Stimulated activated CD4-positive, alpha-beta T cell treated with anti-CD3 and anti-CD28 coated beads, Interleukin-1b, Interleukin-23, amount 100 ng/mL, for 48 hours (primary cell): ENCODE measurements at regions not wholly inside any gene's neighbourhood (a gene's known extent, or its start where the extent isn't known, plus 50 kb on each side); places are given as distances from the start of the nearest gene placed in this dataset.

ENCODE experiments used
- DNase-seq: peaks from one replicate; pipeline ENCODE4 v3.0.0-alpha.2; 2020

DNA sequence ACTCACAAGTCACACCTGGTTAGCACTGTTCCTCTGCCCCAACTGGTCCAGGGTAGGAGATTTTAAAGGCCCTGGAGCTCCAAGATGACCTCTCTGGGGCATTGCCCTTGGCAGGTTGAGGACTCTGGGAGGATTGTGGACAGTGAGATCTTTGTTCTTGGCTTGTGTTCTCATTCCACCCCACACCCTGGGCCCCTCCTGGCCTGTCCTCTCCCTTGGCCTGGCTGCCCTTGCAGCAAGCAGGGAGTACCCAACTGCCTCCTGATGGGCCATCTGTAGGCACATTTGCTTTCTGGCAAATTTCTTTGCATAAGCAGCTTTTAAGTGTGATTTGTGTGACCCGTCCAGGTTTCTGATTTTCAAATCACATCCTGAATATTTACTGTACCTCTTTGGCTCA, 239.6 kb downstream of the UTP18 start:
- DNase-seq = no peak

DNA sequence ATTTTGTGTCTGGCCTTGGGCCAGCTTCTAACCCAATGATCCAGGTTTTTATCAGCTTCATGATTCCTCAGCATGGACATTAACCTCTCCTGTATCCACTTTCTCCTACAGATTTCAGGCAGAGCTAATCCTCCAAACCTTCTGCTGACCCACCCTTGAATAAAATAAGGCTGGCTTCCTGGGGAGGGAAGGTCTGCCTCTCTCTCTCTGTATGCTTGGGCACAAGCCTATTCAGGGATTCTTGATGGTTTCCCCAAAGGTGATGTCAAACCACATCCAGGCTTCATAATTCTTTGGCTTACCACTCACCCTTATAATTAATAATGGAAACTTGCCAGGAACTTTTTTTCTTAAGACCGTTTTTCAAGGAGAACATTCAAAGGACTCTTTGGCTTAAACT, 240.1 kb downstream of the UTP18 start:
- no peak for DNase-seq

DNA sequence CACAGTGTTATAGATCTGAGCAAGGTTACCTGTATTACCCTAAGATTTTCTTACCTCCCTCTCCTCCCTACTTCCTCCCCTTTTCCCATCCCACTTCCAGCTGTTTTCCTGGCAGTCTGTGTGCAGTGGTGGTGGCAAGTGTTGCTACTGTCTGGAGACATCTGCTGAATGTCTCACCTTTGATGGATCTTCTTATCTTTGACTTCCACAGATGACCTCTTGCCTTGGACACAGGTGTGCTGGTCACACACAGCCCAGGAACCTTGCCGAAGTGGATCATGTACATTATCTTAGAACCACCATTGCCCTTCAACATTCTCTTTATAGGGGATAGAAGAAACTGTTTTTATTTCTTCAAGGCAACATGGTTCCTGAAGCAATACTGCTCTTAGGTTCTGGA, 245.1 kb downstream of the UTP18 start:
- DNase-seq = no peak

DNA sequence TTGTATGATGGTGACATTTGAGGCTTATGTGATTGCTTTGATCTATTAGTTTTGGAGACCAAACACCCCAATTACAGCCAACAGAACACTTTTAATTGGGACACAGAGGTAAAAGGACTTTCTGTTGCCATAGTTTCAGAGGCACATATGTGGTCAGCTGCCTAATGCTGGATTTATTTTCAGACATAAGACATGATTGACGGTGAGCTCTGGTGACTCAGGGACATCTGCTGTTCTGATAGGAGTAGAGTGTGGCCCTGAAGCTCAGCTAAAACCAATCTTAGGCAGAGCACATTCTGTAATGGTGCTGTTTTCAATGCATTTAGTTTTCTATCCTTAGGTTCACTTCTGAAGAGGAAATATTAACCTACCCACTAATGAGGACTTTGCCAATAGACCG, 247.1 kb downstream of the UTP18 start:
- no peak for DNase-seq

DNA sequence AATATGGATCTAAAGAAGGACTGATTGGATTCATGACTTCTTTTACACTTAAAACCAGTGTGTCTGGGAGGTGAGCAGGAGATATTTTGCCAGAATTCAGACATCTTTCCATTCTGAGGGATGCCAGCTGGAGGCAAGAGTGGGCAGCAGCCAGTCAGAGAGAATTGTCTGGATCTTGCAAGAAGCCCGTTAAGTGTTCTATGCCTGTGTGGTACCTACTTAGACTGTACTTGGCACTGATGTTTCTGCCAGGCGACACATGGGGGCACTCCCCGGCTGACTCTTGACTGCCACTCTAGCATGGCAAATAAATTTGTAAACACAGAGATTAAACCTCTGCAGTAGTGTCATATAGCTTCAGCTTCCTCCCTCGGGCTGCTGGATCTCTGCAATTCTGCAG, 247.7 kb downstream of the UTP18 start:
- no peak for DNase-seq

DNA sequence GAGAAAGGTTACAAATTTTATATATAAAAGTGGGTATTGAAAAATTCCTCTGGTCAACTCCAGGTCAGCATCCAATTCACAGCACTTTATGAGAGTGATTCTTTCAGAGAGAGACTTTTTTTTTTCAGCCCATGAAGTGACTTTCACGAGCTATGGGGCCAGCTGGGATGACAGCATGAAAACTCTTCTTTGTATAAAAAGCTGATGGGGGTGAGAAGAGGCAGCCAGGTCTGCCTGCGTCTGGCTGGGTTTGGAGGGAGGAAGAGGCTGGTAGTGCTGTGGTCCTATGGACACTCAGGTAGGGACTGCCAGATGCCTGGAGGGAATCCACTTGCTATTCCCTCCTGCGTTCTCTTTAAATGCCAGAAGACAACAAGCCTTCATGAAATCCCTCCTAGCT, 250.6 kb downstream of the UTP18 start:
- DNase-seq = no peak

DNA sequence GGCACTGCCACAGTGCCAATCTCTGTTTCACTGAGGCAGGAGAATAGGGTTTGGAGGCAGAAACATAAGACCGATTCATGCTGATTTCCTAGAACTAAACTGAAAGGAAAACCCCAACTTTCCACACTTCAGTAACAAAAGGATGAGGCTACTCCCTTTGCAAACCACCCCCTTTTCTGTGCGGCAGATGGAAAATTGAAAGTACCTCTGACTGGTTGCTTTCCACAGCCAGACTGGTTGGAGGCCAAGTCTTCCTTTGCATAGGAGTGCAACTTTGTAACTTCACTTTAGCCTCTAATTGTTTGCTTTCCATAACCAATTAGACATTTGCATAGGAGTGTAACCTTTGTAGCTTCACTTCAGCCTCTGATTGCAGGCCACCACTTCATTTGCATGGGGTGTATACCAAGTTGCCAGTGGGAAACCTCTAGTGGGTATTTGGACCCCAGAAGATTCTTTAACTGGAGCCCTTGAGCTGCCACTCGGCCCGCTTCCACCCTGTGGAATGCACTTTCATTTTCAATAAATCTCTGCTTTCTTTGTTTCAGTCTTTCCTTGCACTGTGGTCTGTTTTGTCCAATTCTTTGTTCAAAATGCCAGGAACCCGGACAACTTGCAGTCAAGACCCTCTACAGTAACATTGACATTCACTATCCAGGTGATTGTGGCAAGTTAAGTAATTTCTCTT, 252.0 kb downstream of the UTP18 start:
- no peak for DNase-seq

DNA sequence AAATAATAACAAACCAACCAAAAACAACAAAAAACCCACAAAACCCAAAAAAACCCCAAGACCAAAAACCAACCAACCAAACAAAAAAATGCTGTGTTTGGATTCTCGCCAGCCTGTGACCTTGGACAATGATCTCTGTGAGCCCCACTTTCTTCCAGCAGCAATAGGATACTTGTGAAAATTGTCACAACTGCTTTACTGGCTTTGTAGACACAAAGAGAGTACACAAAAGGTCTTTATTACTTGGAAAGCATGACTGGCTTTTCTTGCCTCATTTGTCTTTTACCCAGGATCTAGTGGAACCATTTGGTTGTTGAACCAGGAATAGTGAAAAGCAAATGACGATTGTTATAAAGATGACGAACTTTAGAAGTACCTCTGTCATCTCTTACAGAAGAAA, 256.6 kb downstream of the UTP18 start:
- no peak for DNase-seq

DNA sequence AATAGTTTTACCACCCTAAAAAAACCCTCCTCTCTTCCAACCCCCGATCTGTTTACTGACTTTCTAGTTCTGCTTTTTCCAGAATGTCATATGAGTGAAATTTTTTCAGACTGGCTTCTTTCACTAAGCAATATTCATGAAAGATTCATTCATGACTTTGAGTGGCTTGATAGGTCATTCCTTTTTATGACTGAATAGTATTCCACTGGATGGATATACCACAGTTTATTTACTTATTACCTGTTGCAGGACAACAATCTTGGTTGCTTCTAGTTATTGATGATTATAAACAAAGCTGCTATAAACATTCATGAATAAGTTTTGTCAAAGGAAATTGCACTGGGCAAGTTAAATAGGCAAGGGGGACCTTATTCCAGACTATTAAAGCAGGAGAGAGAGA, 264.2 kb downstream of the UTP18 start:
- no peak for DNase-seq

DNA sequence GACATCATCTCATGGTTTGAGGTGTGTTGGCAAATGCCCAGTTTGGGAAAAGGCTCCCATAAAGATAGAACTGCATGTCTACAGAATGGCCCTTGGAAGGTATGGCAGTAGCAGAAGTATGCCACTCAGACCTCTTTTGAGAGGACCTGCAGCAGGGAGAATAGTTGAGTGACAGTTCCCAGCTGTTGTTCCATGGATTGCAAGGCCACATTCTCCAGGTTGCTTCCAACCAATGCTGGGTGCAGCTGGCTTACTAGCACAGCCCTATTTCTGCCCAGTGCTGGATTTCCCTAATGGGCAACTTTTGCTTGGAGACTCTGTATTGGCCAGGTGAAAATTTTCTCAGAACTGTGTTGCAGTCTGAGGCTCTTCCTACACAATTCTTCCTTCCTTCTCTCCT, 266.2 kb downstream of the UTP18 start:
- DNase-seq = no peak

DNA sequence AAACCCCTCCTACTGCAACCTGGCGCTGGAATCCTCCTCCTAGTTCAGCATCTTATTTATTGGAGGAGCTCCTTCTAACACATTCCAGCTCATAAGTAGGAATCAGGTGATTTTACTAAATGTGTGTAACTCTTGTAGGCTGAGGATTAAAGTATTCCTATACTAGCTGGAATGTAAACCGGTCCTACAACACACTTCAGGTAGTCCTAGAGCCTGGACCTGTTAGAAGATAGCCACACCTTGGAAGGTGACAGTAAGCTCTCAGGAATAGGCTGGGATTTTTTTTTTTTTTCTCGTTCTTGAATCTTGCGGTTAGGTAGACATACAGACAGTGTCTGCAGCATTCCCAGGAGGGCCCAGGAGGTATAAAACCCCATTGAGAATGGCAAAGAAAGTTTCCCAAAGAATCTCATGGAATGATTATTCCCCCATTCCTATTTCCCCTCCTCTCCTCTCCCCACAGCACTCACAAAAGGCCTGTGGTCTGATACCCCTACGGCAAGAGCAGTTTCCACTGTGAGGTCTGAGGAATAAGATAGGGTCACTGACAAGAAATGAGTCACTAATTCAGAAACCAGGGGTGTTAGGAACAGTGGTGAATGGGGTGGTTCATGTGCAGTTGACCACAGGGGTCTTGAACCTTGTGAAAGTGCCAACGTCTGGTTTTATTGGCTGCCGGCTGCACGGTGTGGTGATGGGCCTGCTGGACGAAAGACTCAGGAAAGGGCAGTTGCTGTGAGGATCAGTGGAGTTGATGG, 267.1 kb downstream of the UTP18 start:
- no peak for DNase-seq

DNA sequence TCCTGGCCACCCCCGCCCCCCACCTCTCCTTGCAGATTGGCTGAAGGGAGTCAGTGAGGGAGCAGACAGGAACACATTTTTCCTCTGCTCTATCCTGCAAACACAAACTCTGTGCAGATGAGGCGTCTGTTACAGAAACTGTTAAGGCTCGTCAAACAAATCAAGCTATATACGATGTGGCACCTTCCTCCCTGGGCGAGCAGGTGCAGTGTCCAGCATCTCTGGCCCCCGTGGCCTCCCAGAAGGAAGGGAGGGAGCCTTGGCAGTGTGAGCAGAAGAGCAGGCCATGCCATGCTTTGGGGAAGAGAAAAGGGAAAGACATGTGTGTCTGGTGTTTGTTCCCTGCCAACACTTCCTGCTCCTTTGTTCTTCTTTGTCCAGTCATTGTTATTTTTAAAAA, 267.8 kb downstream of the UTP18 start:
- no peak for DNase-seq

DNA sequence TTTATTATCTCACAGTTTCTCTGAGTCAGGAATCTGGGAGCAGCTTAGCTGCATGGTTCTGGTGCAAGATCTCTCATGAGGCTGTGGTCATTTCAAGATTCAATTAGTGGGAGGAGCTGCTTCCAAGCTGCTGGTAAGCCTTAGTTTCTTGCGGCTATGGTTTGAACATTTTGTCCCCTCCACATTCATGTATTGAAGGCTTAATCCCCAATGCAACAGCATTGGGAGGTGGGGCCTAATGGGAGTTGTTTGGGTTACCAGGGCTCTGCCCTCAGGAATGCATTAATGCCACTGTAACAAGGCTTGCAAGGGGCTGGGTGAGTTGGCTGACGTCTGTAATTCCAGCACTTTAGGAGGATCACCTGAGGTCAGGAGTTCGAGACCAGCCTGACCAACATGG, 272.9 kb downstream of the UTP18 start:
- no peak for DNase-seq

DNA sequence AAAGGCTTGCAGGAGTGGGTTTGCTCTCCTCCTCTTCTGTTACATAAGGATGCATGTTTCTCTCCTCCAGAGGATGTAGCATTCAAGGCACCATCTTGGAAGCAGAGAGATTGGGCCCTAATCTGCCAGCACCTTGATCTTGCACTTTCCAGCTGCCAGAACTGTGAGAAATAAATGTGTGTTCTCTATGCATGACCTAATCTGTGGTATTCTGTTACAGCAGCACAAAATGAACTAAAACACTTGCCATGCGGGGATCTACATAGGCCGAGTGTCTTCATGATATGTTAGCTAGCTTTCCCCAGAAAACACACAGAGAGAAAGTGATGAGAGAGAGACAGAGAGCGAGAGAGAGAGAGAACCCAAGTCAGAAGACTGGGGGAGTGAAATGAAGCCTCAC, 273.5 kb downstream of the UTP18 start:
- DNase-seq = no peak

DNA sequence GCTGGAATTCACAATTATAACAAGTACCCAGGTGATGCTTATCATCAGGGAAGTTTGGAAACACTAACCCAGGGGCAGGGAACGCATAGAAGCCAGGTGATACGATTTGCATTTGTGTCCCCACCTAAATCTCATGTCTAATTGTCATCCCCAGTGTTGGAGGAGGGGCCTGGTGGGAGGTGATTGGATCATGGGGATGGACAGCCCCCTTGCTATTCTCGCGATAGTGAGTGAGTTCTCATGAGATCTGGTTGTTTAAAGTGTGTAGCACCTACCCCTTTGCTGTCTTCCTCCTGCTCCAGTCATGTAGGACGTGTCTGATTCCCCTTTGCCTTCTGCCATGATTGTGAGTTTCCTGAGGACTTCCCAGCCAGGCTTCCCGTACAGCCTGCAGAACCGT, 276.3 kb downstream of the UTP18 start:
- no peak for DNase-seq

DNA sequence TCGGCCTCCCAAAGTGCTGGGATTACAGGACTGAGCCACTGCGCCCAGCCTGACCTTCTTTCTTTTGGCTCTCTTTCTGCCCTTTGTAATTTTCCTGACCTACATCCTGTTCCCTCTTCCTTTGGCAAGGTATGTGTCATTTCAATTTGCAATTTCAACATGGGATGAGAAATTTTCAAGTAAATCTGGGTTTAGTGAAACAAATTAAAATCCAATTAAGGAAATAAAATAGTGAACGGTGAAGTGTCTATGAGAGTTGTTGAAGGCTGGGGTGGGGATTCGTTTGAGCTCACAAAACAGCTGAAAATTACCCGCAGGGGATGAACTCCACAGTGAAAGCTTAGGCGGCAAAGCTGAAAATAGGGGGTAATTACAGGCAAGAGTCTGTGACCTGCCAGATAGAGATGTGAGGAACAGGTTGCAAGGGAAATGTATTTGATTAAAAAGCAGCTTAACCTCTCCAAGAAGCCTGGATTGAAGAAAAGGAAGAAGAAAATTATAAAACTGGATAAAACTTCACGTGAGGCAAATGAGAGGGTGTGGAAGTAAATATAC, 277.7 kb downstream of the UTP18 start:
- DNase-seq = no peak

DNA sequence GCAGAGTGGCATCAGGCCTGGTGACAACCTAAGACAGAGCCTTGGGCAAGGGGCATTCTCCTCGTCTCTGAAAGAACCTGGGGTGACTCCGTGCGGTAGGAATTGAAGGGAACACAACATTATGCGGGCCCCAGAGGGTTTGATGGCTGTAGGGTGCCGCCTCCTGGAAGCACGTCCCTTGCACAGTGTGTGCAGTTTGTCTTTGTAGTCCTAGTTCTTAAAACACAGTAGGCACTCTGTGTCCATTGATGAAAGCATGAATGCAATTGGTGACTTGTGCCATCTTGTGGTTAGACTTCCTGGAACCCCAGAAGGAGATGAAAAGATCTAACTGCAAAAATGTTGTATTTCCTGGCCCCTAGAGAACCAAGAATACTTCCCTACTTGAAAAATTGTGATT, 279.8 kb downstream of the UTP18 start:
- DNase-seq = no peak

DNA sequence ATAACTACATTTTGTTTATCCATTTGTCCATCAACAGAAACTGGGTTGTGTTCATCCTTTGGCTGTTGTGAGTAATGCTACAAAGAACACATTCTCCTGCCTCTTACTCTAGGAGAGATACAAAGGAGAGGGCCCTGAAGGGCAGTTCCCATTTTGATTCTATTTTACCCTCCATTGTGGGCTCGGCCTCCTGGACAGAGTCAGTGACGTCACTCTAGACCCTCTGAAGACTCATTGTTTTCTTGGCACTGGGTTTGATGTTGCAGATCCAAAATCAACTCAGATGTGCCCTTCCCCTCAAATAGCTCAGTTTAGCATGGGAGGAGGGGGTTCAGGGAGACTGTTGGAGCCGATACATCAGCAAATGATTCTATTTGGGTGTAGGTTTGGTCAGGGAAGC, 280.9 kb downstream of the UTP18 start:
- DNase-seq = no peak

DNA sequence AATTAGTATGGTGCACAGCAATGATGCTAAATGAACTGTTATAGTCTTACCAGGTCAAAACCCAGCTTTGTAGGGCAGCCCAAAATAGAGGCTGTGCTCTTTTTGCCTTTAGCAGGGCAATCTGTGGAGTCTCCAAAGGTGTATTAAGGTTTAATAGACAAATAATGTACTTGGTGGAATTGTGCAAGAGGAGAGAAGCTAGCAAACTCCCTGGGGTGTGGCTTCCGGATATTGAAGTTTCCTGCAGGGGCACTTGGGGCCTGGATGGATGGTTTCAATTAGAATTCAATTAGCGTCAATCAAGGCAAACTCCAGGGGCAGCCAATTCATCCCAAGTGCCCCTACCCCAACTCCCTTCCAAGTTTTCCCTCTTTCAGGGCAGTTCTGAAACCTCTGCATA, 285.8 kb downstream of the UTP18 start:
- no peak for DNase-seq

DNA sequence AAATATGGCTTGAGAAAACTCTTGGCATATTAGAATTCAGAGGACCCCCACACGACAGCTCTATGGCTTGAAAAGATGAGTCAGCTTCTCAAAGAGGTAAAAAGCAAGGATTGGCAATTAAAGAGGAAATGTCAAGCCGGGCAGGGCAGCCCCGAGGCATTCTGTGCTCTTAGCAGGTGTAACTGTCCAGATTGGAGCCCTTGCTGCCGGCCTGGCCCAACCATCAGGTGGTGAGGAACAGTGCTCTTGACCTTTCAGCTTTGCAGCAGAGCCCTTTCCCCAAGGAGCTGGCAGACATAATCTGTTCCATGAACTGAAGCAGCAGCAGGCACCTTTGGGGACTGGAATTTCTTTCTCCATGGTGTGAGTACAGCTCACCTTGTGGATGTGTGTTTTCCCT, 287.8 kb downstream of the UTP18 start:
- no peak for DNase-seq

DNA sequence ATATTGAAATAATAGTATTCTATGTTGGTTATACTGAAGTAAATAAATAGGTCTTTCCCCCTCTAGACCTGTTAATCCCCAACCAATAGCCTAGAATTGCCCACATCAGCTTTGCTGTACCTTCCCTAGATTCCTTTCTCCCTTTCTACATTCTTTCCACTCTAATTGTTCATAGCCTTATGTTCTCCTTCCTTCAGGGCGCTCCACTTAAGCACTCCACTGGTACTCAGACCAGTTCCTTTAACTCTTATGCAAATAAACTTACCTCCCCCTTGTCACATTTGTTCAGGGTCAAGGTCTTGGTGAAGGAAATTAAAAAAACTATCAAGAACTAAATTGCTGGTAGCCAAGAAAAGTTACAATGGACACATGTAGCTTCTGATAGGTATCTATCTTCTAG, 294.8 kb downstream of the UTP18 start:
- no peak for DNase-seq

DNA sequence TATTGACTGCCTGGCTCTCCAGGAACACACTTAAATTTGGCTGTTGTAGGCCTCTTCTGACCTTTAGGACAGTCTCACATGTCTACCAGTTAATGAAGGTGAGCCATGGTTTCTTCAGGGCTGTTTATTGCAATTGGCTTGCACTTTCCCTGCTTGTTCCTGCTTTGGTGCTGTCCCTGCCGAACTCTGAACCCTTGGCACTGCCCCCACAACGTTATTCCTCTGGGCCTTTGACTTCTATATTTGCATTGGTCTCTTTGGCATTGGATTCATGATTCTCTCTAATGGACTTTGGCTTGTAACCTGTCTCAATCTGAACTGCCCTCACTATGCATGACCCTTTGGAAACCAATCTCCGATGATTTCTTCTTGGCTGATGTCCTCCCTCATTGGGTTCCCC, 299.4 kb downstream of the UTP18 start:
- no peak for DNase-seq

DNA sequence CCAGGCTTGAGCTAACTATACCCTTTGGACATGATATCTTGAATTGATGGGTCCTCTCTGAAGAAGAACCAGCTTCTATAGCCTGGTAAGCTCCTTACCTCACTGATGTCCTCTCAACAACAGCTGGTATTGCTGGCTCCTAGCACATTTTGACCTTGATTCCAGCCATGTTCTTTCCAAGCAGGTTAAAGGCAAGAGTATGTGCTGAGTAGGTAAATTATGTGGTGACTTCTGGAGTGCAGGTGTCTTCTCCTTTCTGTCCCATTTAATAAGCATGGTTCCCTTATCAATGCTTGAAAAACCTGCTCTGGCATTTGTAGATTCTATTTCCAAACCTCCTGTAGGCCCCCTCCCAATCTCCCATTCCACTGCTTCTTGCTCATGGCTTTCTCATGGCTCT, 300.1 kb downstream of the UTP18 start:
- DNase-seq = no peak

DNA sequence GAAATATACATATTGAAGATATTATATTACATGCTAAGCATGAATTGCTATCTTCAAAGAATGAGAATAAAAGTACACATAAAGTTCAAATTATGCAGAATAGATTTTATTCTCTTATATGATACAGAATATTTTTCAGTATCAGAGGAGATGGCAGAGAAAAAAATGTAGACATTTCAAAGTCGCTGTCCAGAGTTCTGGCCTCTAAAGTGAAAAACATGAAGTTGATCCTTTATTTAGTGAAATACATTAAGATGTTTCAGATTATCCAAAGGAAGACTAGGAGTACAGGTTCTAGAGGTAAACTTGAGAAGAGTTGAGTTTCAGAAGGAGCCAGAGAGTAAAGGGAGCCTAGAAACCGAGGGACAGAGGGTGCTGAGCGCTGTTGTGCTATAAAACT, 303.6 kb downstream of the UTP18 start:
- no peak for DNase-seq

DNA sequence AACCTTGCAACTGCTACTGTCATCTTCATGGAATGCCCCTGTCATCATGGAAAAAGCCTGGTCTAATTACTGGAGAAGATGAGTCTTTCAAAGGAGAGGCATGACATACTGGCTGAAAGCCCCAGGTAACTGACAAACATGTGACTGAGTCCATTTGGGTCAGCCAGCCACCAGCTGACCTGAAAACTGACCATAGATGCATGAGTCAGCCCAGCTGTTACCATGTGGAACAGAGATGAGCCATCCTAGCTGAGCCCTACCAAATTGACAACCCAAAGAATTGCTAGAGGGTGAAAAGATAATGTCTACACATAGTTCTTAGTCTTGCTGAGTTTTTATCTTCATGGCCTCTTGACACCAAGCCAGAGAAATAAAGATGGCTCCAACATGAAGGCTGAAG, 311.8 kb downstream of the UTP18 start:
- DNase-seq = no peak
